Naive thymus-derived CD8-positive, alpha-beta T cell (primary cell): ENCODE measurements at regions not wholly inside any gene's neighbourhood (a gene's known extent, or its start where the extent isn't known, plus 50 kb on each side); places are given as distances from the start of the nearest gene placed in this dataset.

Experiments used
- ATAC-seq, 2 donors: fragments of 150-1000 bp; cut with Tn5 transposase in 1 of 2; sonication (Bioruptor Pico), chemical (Tn5 transposase) in 1 of 2; 1 replicate in 1 of 2; 2 replicates in 1 of 2; pipeline ENCODE4 v1.10.0; 2021; ENCODE audit warnings: mild to moderate bottlenecking in 2 of 2, moderate library complexity in 2 of 2
- POLR2A ChIA-PET: fragments of 350-600 bp; sonication (Branson Sonifier 250); formaldehyde crosslinking; loops from one replicate; lab custom pipeline; 2021; ENCODE audit warnings: antibody characterized with exemption; lab: Charles Lee
- DNase-seq, 10 donors: peaks; one replicate each; pipeline versions ENCODE4 v3.0.0 to v3.0.0-alpha.2; 2020 to 2022
- H3K27ac Mint-ChIP-seq, 10 donors: one replicate each; pipeline ENCODE4 v1.8.0; 2020 to 2022; ENCODE audit warnings: mild to moderate bottlenecking in 10 of 10, mixed read lengths in 10 of 10, moderate library complexity in 4 of 10, inconsistent platforms in 1 of 10
- H3K27me3 Mint-ChIP-seq, 5 donors: one replicate each; pipeline ENCODE4 v1.8.0; 2021 to 2022; ENCODE audit warnings: mixed read lengths in 5 of 5
- H3K36me3 Mint-ChIP-seq, 3 donors: one replicate each; pipeline ENCODE4 v1.8.0; 2020 to 2022; ENCODE audit warnings: mixed read lengths in 3 of 3, mild to moderate bottlenecking in 2 of 3, inconsistent platforms in 1 of 3
- H3K4me1 Mint-ChIP-seq, 4 donors: one replicate each; pipeline ENCODE4 v1.8.0; 2021 to 2022; ENCODE audit warnings: mixed read lengths in 4 of 4
- H3K4me3 Mint-ChIP-seq, 10 donors: one replicate each; pipeline ENCODE4 v1.8.0; 2020 to 2022; ENCODE audit warnings: mild to moderate bottlenecking in 10 of 10, mixed read lengths in 10 of 10, moderate library complexity in 6 of 10, inconsistent platforms in 1 of 10
- H3K9me3 Mint-ChIP-seq, 9 donors: one replicate each; pipeline ENCODE4 v1.8.0; 2020 to 2022; ENCODE audit warnings: mixed read lengths in 9 of 9, mild to moderate bottlenecking in 3 of 9, inconsistent platforms in 1 of 9, moderate library complexity in 1 of 9

DNA sequence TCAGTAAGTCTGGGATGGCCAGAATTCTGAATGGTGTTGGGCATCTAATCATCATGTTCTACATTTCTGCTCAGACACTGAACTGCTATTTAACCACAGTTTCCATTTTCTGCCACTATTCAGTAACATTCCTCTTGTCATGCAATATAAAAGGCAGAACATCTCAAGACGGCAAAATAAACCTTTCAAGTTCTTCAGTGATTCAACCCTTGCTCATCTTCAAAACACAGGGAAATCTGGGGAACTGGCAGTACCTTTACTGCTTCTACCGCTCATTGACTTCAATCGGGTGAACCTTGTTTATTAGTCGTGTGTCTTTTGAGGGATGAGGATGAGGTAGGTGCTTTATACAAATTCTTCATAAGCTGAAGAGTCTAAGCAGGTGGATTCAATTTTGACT lies 184.7 kb upstream of the ANK3 start:
- Mint-ChIP-seq H3K9me3 (peaks cover 0 to 12% (median 0%) of the 10 kb centered on the region in 9 donors), H3K4me3 (no peak overlapping the region), H3K4me1 (peaks cover 11 to 22% (median 20%) of the 10 kb centered on the region in 4 donors), H3K36me3 (peaks cover 0 to 14% (median 2%) of the 10 kb centered on the region in 3 donors), H3K27me3 (peaks cover 6 to 15% (median 9%) of the 10 kb centered on the region in 5 donors), H3K27ac (no peak overlapping the region)
- POLR2A ChIA-PET, result no interaction called here
- ATAC-seq, result no peak
- DNase-seq, result no peak

DNA sequence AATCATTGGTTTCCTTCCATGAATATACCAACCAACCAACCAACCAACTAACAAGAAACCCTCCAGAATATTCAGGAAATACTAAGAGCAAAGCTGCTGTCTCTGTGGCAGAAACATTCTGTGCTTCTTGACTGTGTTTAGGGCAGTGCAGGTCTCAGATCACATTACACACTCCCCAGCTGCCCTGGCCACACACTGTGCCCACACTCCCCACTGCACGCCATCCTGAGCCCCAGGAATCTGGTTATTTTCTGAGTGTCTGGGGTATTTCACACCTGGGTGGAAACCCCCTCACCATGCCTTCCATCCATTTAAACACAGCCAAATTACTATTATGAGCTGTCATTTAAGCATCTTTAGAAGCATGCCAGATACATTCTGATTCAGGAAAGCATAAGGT lies 183.7 kb upstream of the ANK3 start:
- peak in 1 of 2 donors; percentile 41 for ATAC-seq
- peak overlapping the region in 4 of 10 donors; percentile 33 to 84 (median 60) for H3K4me3 Mint-ChIP-seq
- peak overlapping the region in 1 of 10 donors; percentile 38 for H3K27ac Mint-ChIP-seq
- H3K36me3 Mint-ChIP-seq, result peaks cover 0 to 7% (median 2%) of the 10 kb centered on the region in 3 donors
- peaks cover 0 to 7% (median 0%) of the 10 kb centered on the region in 9 donors for H3K9me3 Mint-ChIP-seq
- H3K27me3 Mint-ChIP-seq, result peaks cover 6 to 15% (median 11%) of the 10 kb centered on the region in 5 donors
- POLR2A ChIA-PET, result no interaction called here
- no peak for DNase-seq
- H3K4me1 Mint-ChIP-seq, result peaks cover 11 to 22% (median 20%) of the 10 kb centered on the region in 4 donors

DNA sequence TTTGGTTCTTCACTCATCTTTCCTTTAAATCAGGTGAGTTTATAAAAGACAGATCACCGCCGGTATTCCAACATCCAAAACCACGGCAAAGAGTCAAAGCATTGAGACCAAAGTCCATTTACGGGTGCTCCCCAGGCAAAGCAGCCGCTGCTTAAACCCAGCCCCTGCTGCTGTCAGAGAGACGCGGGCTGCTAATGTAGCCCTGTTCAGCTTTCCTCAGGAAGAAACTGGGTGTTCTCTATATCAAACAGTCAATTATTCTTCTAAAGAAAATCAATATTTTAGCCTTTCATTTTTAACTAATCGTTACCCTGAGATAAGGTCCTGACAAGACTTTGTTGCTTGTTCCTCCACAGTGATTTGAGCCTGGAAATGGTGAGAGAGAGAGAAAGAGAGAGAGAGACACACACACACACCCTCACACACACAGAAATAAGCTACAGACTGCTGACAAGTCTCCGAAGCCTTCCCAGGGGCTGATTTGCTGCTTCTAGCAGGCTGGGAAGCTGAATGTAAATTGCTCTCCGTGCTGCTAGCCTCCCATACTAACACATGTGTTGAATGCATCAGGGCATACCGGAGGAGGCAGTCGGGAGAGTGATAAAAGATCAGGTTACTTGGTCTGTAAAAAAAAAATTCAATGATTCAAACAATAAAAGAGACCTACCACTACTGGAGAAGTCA lies 183.0 kb upstream of the ANK3 start:
- POLR2A ChIA-PET, result no interaction called here
- H3K4me1 Mint-ChIP-seq, result peaks cover 11 to 22% (median 20%) of the 10 kb centered on the region in 4 donors
- ATAC-seq (peak in 1 of 2 donors; percentile 46), DNase-seq (peak in 2 of 10 donors; percentile 4 to 9)
- peaks cover 0 to 7% (median 0%) of the 10 kb centered on the region in 9 donors for H3K9me3 Mint-ChIP-seq
- H3K4me3 Mint-ChIP-seq, result peak overlapping the region; percentile 21 to 86 (median 62)
- peaks cover 6 to 15% (median 12%) of the 10 kb centered on the region in 5 donors for H3K27me3 Mint-ChIP-seq
- peak overlapping the region in 2 of 10 donors; percentile 29 to 51 for H3K27ac Mint-ChIP-seq
- peaks cover 2 to 7% (median 4%) of the 10 kb centered on the region in 3 donors for H3K36me3 Mint-ChIP-seq

- no peak overlapping the region for H3K4me3 Mint-ChIP-seq
- peaks cover 0 to 14% (median 3%) of the 10 kb centered on the region in 9 donors for H3K9me3 Mint-ChIP-seq
- peaks cover 13 to 20% (median 15%) of the 10 kb centered on the region in 4 donors for H3K4me1 Mint-ChIP-seq
- POLR2A ChIA-PET, result no interaction called here
- ATAC-seq, result no peak
- peaks cover 8 to 16% (median 8%) of the 10 kb centered on the region in 3 donors for H3K36me3 Mint-ChIP-seq
- H3K27ac Mint-ChIP-seq, result no peak overlapping the region
- no peak for DNase-seq
- peaks cover 6 to 15% (median 12%) of the 10 kb centered on the region in 5 donors for H3K27me3 Mint-ChIP-seq
Observed at GRCh38 chr10:60570896-60571295, 181.2 kb upstream of the ANK3 start.

- DNase-seq (no peak), ATAC-seq (no peak)
- Mint-ChIP-seq H3K4me3 (no peak overlapping the region), H3K4me1 (peaks cover 13 to 20% (median 15%) of the 10 kb centered on the region in 4 donors), H3K36me3 (peaks cover 8 to 16% (median 8%) of the 10 kb centered on the region in 3 donors), H3K27me3 (peaks cover 6 to 15% (median 12%) of the 10 kb centered on the region in 5 donors), H3K9me3 (peaks cover 0 to 14% (median 3%) of the 10 kb centered on the region in 9 donors), H3K27ac (no peak overlapping the region)
- POLR2A ChIA-PET, result no interaction called here
Observed at GRCh38 chr10:60570272-60570865, 180.7 kb upstream of the ANK3 start.

- no peak overlapping the region for H3K4me3 Mint-ChIP-seq
- no peak overlapping the region for H3K27ac Mint-ChIP-seq
- peaks cover 13 to 20% (median 15%) of the 10 kb centered on the region in 4 donors for H3K4me1 Mint-ChIP-seq
- no peak for DNase-seq
- H3K27me3 Mint-ChIP-seq, result peaks cover 6 to 15% (median 12%) of the 10 kb centered on the region in 5 donors
- no peak for ATAC-seq
- H3K36me3 Mint-ChIP-seq, result peaks cover 8 to 16% (median 8%) of the 10 kb centered on the region in 3 donors
- POLR2A ChIA-PET, result no interaction called here
- peaks cover 0 to 14% (median 3%) of the 10 kb centered on the region in 9 donors for H3K9me3 Mint-ChIP-seq
Observed at GRCh38 chr10:60569681-60570080, 180.0 kb upstream of the ANK3 start.

- POLR2A ChIA-PET, result no interaction called here
- no peak overlapping the region for H3K27ac Mint-ChIP-seq
- H3K4me1 Mint-ChIP-seq, result peaks cover 0 to 5% (median 0%) of the 10 kb centered on the region in 4 donors
- no peak overlapping the region for H3K4me3 Mint-ChIP-seq
- H3K9me3 Mint-ChIP-seq, result peaks cover 0 to 14% (median 3%) of the 10 kb centered on the region in 9 donors
- peaks cover 0 to 8% (median 4%) of the 10 kb centered on the region in 5 donors for H3K27me3 Mint-ChIP-seq
- H3K36me3 Mint-ChIP-seq, result peaks cover 8 to 16% (median 8%) of the 10 kb centered on the region in 3 donors
- no peak for ATAC-seq
- DNase-seq, result no peak
Observed at GRCh38 chr10:60566096-60566495, 176.4 kb upstream of the ANK3 start.

DNA sequence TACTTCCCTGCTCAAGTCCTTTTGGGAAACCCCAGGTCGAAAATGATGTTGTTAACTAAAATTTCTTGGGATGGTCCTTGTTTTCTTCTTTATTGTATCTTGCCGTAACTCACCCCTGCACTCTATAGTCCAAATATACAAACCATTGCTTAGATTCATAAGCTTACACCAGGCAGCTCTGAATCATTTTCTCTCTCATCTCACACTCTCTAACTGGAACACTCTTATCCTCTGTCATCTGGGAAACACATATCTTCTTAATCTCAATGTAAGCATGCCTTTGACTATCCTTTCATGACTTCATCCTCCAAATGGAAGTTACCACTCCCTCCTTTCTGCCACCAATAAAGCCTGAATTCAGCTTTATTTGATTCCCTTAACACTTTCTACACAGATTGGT lies 175.8 kb upstream of the ANK3 start:
- POLR2A ChIA-PET, result no interaction called here
- H3K9me3 Mint-ChIP-seq, result peaks cover 0 to 14% (median 3%) of the 10 kb centered on the region in 9 donors
- DNase-seq (no peak), ATAC-seq (no peak)
- H3K27me3 Mint-ChIP-seq, result peaks cover 0 to 7% (median 3%) of the 10 kb centered on the region in 5 donors
- peaks cover 0 to 5% (median 0%) of the 10 kb centered on the region in 4 donors for H3K4me1 Mint-ChIP-seq
- H3K27ac Mint-ChIP-seq, result no peak overlapping the region
- H3K36me3 Mint-ChIP-seq, result peaks cover 8 to 16% (median 8%) of the 10 kb centered on the region in 3 donors
- no peak overlapping the region for H3K4me3 Mint-ChIP-seq

DNA sequence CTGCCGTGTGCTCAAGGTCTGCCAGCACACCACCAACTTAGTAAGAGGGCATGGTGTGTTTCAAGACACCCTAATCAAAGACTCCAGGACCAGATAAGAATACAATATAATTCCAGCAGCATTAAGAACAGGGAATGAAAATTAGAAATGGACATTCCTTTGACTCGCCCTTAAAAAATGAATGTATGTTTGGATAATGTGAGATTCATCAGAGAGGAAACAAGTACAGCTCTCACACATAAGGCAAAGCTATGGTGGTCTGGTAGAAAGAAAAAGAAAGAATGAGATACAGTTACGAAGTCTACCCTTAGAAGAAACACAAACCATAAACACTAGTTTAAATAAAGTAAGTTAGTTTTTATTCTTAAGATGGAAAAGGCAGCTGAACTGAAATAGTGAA lies 174.8 kb upstream of the ANK3 start:
- DNase-seq, result no peak

GRCh38 chr10:60560451-60560850 lies 170.8 kb upstream of the ANK3 start:
- no peaks in the 10 kb centered on the region for H3K27me3 Mint-ChIP-seq

More for the DNA sequence above, 174.8 kb upstream of the ANK3 start:
- POLR2A ChIA-PET, result no interaction called here
- Mint-ChIP-seq H3K27me3 (peaks cover 0 to 3% (median 0%) of the 10 kb centered on the region in 5 donors), H3K4me1 (peaks cover 0 to 2% (median 0%) of the 10 kb centered on the region in 4 donors), H3K4me3 (no peak overlapping the region), H3K9me3 (peaks cover 0 to 14% (median 3%) of the 10 kb centered on the region in 9 donors), H3K27ac (no peak overlapping the region), H3K36me3 (peaks cover 6 to 16% (median 8%) of the 10 kb centered on the region in 3 donors)
- ATAC-seq, result no peak

GRCh38 chr10:60555700-60556099 lies 166.0 kb upstream of the ANK3 start:
- H3K4me1 Mint-ChIP-seq, result no peaks in the 10 kb centered on the region
- DNase-seq (no peak), ATAC-seq (no peak)
- H3K4me3 Mint-ChIP-seq, result no peak overlapping the region
- H3K36me3 Mint-ChIP-seq, result peaks cover 3 to 5% (median 4%) of the 10 kb centered on the region in 3 donors
- POLR2A ChIA-PET, result no interaction called here
- H3K27ac Mint-ChIP-seq, result no peak overlapping the region
- H3K27me3 Mint-ChIP-seq, result peaks cover 0 to 2% (median 0%) of the 10 kb centered on the region in 5 donors
- peaks cover 0 to 7% (median 2%) of the 10 kb centered on the region in 9 donors for H3K9me3 Mint-ChIP-seq

More at GRCh38 chr10:60560451-60560850, 170.8 kb upstream of the ANK3 start:
- H3K27ac Mint-ChIP-seq, result no peak overlapping the region
- peaks cover 0 to 4% (median 0%) of the 10 kb centered on the region in 9 donors for H3K9me3 Mint-ChIP-seq
- ATAC-seq (no peak), DNase-seq (no peak)
- no peak overlapping the region for H3K4me3 Mint-ChIP-seq
- POLR2A ChIA-PET, result no interaction called here
- H3K36me3 Mint-ChIP-seq, result no peaks in the 10 kb centered on the region
- H3K4me1 Mint-ChIP-seq, result no peaks in the 10 kb centered on the region

DNA sequence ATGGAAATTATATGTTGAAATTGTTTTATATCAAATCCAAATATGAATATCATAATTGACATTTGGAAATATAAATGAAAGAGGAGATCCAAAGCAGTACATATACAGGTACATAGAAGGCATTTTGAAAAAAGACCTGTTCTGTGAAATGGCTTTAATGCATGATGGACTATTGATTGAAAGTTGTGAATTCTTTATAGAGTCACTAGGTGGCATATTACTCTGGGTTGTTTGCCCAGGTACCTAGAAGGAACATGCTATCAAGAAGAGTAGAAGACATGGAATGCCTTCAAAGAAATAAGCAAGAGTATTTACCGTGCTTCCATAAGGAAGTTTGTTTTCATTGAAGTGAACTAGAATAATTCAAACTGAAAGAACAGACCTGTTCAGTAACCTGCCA lies 160.0 kb upstream of the ANK3 start:
- DNase-seq (no peak), ATAC-seq (no peak)
- Mint-ChIP-seq H3K9me3 (peaks cover 0 to 7% (median 2%) of the 10 kb centered on the region in 9 donors), H3K27ac (no peak overlapping the region), H3K4me1 (no peaks in the 10 kb centered on the region), H3K27me3 (peaks cover 0 to 2% (median 0%) of the 10 kb centered on the region in 5 donors), H3K36me3 (peaks cover under 1 to 4% (median 3%) of the 10 kb centered on the region in 3 donors), H3K4me3 (no peak overlapping the region)
- POLR2A ChIA-PET, result no interaction called here

GRCh38 chr10:60542657-60543056 lies 153.0 kb upstream of the ANK3 start:
- Mint-ChIP-seq H3K27ac (no peak overlapping the region), H3K36me3 (no peaks in the 10 kb centered on the region), H3K9me3 (peaks cover 0 to 2% (median 0%) of the 10 kb centered on the region in 9 donors), H3K4me3 (no peak overlapping the region), H3K27me3 (no peaks in the 10 kb centered on the region), H3K4me1 (no peaks in the 10 kb centered on the region)
- no peak for ATAC-seq
- POLR2A ChIA-PET, result no interaction called here
- DNase-seq, result no peak
